DMS114 treated with DMSO at 0.1 percent for 48 hours (cell line): ENCODE measurements at regions not wholly inside any gene's neighbourhood (a gene's known extent, or its start where the extent isn't known, plus 50 kb on each side); places are given as distances from the start of the nearest gene placed in this dataset.
"Not testable (repeated sequence)": the region's sequence is repeated elsewhere in the genome, so short reads cannot be mapped to it uniquely, and the experiment has no call there.

Experiments
- DNase-seq: peaks from one replicate; lab custom pipeline; 2025; ENCODE audit not compliant: unreplicated experiment; lab: John Stamatoyannopoulos, UW

DNA sequence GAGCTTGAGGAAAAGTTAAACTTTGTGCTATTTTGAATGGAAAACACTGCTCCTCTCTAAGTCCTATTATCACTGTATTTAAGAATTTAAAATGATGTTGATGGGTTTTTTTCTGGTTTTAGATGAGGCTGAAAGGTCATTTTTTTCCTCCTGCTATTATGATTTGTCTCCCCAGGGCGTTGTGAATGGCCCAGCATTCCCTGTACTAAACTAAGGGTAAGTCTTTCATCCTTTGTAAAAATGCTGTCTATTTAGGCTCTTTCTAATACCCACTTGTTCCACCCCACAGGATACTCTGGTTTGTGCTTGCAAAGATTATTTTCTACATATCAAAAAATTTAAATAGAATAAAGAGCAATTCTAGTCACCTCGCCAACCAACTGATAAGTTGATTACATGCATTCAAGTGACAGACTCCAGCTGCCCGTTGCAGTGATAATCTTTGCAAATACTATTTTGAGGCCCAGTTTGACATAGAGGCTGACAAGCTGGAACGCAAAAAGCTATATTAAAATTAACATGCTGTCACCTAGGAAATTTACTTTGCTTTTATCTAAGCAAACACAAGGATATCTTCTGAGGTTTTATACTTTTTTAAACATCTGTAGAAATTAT is 222.3 kb upstream of the TMEM229A start:
- DNase-seq, result no peak

DNA sequence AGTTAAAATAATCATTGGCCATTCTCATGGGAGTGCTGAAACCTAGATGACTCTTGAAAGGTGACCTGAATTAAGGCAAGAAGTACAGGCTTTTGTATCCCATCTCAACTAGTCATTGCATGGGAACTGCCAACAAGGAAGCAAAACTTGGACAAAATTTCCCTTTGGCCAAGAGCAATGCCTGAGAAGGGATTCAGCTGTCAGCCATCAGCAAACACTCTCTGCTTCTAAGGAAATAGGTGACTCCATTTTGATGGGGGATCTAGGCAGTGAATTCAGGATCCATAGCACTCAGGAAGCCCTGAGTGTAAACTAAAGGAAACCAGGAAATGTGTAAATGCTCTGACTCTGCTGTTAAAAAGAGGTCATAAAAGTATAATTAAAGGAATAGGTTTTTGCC is 221.5 kb upstream of the TMEM229A start:
- no peak for DNase-seq

DNA sequence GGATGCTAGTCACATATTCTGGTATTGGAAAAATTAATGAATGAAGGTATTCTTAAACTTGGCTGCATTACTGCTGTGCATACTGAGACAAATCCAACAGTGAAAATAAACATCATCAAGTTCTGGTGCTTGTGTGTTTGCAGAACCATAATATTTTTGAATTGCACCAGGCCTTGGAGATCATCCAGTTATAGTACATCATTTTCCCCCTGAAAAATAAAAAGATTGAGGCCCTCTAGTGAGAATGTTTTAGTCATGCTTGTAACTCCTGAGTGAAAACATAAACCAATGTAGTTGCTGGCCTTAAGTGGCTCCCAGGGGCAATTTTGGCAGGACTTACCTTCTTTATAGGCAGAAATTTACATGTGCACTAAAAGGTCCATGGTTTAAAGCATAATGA is 218.8 kb upstream of the TMEM229A start:
- DNase-seq, result no peak

DNA sequence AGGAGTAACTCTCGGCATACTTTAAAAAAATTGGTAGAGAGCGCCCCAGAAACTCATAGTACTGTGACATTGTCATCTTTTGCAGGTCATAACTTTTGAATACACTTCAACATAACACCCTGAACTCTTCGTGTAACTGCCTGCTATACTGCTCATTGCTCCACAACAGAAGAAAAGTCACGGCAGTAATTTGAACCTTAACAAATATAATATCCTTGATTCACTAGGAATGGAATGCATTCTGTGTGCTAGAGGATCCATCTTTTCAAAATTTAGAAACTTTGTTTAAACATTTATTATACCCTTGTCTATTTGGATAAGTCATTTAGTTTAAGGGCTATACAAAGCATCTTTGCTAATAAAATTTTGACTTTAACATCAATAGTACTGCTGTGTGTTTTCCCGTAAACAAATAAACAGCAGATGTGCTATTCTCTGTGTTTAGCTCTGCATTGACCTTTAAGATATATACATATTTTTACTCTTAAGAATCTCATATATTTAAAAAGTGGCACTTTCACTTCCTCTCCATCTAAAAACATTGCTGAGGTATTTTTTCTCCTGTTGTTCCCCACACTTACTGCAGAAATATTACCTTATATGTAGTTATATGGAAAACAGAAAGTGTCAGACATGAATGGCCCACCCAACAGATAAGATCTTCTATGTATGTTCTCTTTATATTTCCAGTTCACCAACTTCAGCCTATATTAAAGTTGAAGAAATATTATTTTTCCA is 217.6 kb upstream of the TMEM229A start:
- no peak for DNase-seq

- DNase-seq, result no peak
Observed at GRCh38 chr7:124247691-124248090, 214.8 kb upstream of the TMEM229A start.

- no peak for DNase-seq
Observed at GRCh38 chr7:124246262-124246863, 213.5 kb upstream of the TMEM229A start.

GRCh38 chr7:124244469-124244868 is 211.6 kb upstream of the TMEM229A start:
- not testable (repeated sequence) for DNase-seq

DNA sequence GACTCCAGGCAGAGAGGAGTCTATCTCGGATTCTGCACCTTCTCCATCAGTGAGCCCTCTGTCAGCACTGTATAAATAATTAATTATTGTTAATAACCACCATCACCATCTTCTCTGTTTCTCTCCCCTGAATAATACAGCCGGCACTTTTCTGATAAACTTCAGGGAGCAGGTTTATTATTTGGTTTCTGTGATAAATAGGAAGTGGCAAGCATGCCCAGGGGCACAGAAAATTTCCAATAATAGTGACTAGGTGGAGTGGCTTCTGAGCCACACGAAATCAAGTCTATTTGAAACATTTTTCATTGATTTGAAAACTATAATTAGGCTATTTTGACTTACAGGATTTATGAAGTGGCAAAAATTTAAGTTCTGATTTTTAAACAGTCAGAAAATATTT is 186.8 kb upstream of the TMEM229A start:
- no peak for DNase-seq

DNA sequence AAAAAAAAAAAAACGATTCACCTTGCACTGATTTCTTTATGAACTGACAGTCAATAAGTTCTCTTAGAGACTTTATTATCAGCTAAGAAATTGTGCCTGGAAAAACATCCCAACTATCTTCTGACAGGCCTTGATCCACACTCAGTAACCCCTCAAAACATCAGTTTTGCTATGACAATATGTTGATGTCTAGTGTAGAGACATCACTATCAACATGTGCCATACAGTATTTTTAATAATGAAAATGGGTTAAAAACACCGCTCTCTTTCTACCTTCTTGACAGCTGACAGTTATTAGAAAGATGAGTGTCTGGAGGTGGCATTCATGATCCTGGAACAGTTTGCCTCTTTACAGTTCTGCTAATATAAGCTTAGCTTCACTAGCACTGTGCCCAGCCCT is 175.8 kb upstream of the TMEM229A start:
- no peak for DNase-seq

GRCh38 chr7:124208173-124208572 is 175.3 kb upstream of the TMEM229A start:
- DNase-seq, result no peak

DNA sequence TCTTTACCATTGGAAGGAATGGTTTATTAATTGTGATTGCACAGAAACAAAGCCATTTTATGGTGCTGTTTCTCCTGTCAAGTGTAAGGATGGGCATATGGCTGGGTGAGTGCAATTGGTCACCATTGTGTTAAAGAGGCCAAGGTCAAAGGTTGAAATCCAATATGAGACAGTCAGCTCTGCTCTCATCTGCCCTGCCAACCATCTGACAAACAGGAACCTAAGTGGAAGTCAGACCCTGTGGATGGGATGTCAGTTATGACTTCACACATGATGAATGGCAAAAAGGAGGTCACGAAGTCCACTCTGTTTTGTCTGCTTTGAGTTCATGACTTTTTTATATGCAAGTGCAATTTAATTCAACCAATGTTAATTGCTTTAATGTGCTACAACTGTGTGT is 172.7 kb upstream of the TMEM229A start:
- DNase-seq, result no peak

DNA sequence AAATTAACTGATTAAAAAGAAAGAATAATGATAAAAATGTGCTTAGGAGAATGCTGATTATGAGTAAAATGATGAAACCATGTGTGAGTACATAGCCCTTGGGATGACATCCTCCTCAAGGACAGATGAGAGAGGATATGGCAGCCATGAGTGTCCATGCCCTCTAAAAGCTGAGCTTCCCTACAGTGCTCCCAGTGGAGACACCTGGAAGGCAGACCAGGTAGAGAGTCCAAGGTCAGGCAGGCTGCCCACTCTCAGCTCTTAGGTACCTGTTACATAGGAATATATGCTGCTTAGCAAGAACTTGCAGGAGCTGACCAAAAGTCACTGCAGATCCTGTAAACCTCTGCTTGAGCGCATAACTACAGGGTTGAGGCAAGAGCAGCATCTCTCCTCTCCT is 169.7 kb upstream of the TMEM229A start:
- DNase-seq, result no peak

DNA sequence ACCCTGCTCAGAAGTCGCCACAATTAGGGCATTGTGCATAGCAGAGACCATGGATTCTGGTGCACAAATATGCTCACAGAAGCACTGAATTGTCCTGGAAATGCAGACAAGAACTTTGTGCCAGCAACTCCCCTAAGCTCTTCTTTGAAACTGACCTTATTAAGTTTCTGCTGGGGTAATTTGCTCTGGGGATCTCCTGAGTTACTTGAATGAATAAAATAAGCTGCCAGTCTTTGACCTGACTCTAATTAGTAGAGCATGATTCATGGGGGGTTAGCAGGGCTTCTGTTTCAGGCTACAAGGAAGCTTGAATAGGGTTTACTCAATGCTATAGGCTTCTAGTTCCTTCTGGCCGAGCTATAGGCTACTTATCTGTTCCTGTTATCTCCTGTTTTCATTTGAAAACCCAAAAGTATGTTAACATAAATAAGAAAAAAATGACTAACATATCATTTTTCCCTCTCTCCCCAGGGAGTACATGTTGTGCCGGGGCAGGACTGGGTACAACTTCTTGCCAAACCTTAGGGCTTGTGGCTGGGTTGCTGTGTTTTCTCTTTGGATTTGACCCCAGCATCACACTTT is 169.0 kb upstream of the TMEM229A start:
- no peak for DNase-seq

DNA sequence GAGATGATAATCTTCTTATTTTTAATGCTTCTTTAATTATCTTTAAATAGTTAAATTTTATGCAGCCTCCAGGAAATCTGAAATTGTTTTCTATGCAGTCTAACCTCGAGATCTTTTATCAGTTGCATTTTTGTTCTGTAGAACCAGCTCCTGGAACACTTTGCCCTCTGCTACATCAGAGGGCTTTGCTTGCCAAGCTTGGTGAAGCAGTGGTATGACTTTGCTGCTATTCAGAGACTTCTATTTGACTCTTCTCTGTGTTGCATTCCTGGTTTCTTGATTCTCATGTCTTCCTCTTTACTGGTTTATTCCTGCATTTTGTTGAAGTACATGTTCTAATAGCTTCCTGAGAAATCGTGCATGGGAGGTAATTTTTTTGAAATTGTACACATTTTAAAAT is 163.7 kb upstream of the TMEM229A start:
- no peak for DNase-seq

DNA sequence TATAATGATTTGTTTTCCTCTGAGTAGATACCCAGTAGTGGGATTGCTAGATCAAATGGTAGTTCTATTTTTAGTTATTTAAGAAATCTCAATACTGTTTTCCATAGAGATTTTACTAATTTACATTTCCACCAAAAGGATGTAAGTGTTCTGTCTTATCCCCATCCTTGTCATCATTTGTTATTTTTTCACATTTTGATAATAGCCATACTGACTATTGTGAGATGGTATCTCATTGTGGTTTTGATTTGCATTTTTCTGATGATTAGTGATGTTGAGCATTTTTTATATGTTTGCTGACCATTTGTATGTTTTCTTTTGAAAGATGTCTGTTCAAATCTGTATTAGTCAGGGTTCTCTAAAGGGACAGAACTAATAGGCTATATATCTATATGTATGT is 160.0 kb upstream of the TMEM229A start:
- no peak for DNase-seq

GRCh38 chr7:124191713-124192112 is 158.8 kb upstream of the TMEM229A start:
- DNase-seq, result no peak

DNA sequence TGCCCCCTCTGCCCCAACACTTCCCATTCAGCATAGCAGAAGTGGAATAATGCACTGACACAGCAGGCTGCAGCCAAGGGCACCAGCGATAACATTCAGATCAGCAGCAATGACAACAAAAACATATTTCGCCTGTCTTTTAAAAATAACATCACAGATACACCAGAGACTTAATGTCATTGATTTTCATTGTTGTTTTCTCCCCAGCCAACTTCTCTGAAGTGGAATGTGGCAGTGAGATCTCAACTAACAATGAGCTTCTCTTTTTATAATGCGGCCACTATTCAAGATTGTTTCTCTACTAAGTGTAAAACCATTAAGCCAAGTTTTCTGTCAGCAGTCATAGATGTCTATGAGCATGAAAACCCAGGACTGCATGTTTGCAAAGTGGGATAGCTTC is 158.2 kb upstream of the TMEM229A start:
- DNase-seq, result no peak

GRCh38 chr7:124188576-124188975 is 155.7 kb upstream of the TMEM229A start:
- DNase-seq, result no peak

GRCh38 chr7:124187962-124188361 is 155.1 kb upstream of the TMEM229A start:
- DNase-seq, result no peak

GRCh38 chr7:124183649-124184048 is 150.8 kb upstream of the TMEM229A start:
- DNase-seq, result no peak

DNA sequence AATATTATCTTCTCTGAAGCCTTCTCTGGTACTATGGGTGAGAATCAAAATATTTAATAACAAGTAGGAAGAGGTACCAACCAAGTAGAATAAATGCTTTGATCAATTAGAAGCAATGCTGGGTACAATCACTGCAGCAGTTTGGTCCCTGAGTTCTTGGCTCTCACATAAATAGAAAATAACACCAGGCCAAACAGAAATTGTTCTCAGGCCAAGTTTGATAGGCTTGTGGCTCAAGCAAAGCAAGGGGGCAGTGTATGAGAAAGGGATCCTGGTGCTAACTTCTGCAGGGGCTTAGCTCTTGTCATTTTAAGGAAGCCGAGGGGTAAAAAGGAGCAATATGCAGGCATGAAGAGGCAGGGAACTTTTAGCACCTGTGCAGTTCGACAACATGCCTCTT is 146.8 kb upstream of the TMEM229A start:
- no peak for DNase-seq

GRCh38 chr7:124177891-124178290 is 145.0 kb upstream of the TMEM229A start:
- no peak for DNase-seq
